HEK293 (cell line): ENCODE measurements at regions not wholly inside any gene's neighbourhood (a gene's known extent, or its start where the extent isn't known, plus 50 kb on each side); places are given as distances from the start of the nearest gene placed in this dataset.

ENCODE experiments used
- CTCF ChIA-PET: fragments of 350-600 bp; formaldehyde crosslinking; extraction: SDS; loops from one replicate; lab custom pipeline; 2021; ENCODE audit warnings: antibody characterized with exemption; lab: Yijun Ruan, JAX
- POLR2A ChIA-PET: fragments of 300-600 bp; formaldehyde crosslinking; extraction: SDS; loops from one replicate; lab custom pipeline; 2020; ENCODE audit warnings: antibody characterized with exemption, inconsistent platforms; lab: Yijun Ruan, JAX
- H3K27ac ChIP-seq: fragments of 200-500 bp; sonication (Bioruptor generic); 2 replicates; pipeline ENCODE4 v1.5.1; 2014; ENCODE audit warnings: low read depth, low read length, control low read depth, inconsistent platforms; ENCODE audit errors: extremely low read depth
- H3K36me3 ChIP-seq, 2 experiments: fragments of 200-500 bp in 1 of 2; sonication (Bioruptor generic) in 1 of 2; 1 replicate in 1 of 2; 2 replicates in 1 of 2; pipeline ENCODE4 v1.5.1; 2014 to 2017; ENCODE audit warnings: inconsistent platforms in 2 of 2, low read length in 2 of 2; ENCODE audit not compliant: control insufficient read depth in 2 of 2, insufficient read depth in 1 of 2
- H3K4me1 ChIP-seq: fragments of 200-500 bp; sonication (Bioruptor generic); 2 replicates; pipeline ENCODE4 v1.5.1; 2014; ENCODE audit warnings: mild to moderate bottlenecking, low read length, inconsistent platforms; ENCODE audit not compliant: control insufficient read depth, insufficient read depth
- H3K4me3 ChIP-seq: 2 replicates; pipeline ENCODE4 v1.5.1; 2011; ENCODE audit warnings: low read depth, mild to moderate bottlenecking, control low read depth, low read length, moderate library complexity
- H3K9me3 ChIP-seq: fragments of 200-500 bp; sonication (Bioruptor generic); 2 replicates; pipeline ENCODE4 v1.5.1; 2014; ENCODE audit warnings: low read depth, low read length, inconsistent platforms; ENCODE audit not compliant: control insufficient read depth, insufficient read depth
- BCL11B ChIP-seq: fragments of 450-650 bp; formaldehyde crosslinking; IDR thresholded peaks from 2 replicates; pipeline ENCODE4 v1.5.1; 2016; ENCODE audit warnings: low read depth, missing biosample characterization, missing genetic modification characterization
- PRDM1 ChIP-seq: fragments of 450-650 bp; formaldehyde crosslinking; IDR thresholded peaks from 2 replicates; pipeline ENCODE4; 2016; ENCODE audit warnings: missing biosample characterization, missing genetic modification characterization
- SCRT1 ChIP-seq: fragments of 450-650 bp; formaldehyde crosslinking; IDR thresholded peaks from 2 replicates; pipeline ENCODE4 v1.5.1; 2016; ENCODE audit warnings: missing biosample characterization, missing genetic modification characterization, borderline replicate concordance
- SETDB1 ChIP-seq: IDR thresholded peaks from one replicate; pipeline ENCODE4 v1.6.1; 2017; ENCODE audit warnings: mild to moderate bottlenecking, low read length, moderate library complexity, mixed read lengths; ENCODE audit not compliant: insufficient read length
- SP3 ChIP-seq: fragments of 450-650 bp; formaldehyde crosslinking; IDR thresholded peaks from 2 replicates; pipeline ENCODE4 v1.5.1; 2016; ENCODE audit warnings: missing biosample characterization, missing genetic modification characterization
- SP7 ChIP-seq: fragments of 450-650 bp; formaldehyde crosslinking; IDR thresholded peaks from 2 replicates; pipeline ENCODE4 v1.5.1; 2016; ENCODE audit warnings: missing biosample characterization, missing genetic modification characterization
- WT1 ChIP-seq: fragments of 450-650 bp; formaldehyde crosslinking; IDR thresholded peaks from 2 replicates; pipeline ENCODE4 v1.5.1; 2016; ENCODE audit warnings: missing biosample characterization, missing genetic modification characterization
- ZNF121 ChIP-seq: fragments of 450-650 bp; formaldehyde crosslinking; IDR thresholded peaks from 2 replicates; pipeline ENCODE4 v1.5.1; 2016; ENCODE audit warnings: missing biosample characterization, missing genetic modification characterization
- ZNF19 ChIP-seq: fragments of 450-650 bp; formaldehyde crosslinking; IDR thresholded peaks from 2 replicates; pipeline ENCODE4; 2016; ENCODE audit warnings: missing biosample characterization, missing genetic modification characterization, low read depth
- ZNF239 ChIP-seq: fragments of 450-650 bp; formaldehyde crosslinking; IDR thresholded peaks from 2 replicates; pipeline ENCODE4 v1.5.1; 2016; ENCODE audit warnings: missing biosample characterization, missing genetic modification characterization
- ZNF24 ChIP-seq: fragments of 450-650 bp; formaldehyde crosslinking; IDR thresholded peaks from 2 replicates; pipeline ENCODE4 v1.5.1; 2016; ENCODE audit warnings: missing biosample characterization, missing genetic modification characterization
- ZNF292 ChIP-seq: fragments of 450-650 bp; formaldehyde crosslinking; IDR thresholded peaks from 2 replicates; pipeline ENCODE4 v1.5.1; 2016; ENCODE audit warnings: low read depth, missing biosample characterization, missing genetic modification characterization, borderline replicate concordance
- ZNF571 ChIP-seq: fragments of 450-650 bp; formaldehyde crosslinking; IDR thresholded peaks from 2 replicates; pipeline ENCODE4 v1.5.0; 2017; ENCODE audit warnings: missing biosample characterization, missing genetic modification characterization
- ZSCAN18 ChIP-seq: fragments of 450-650 bp; formaldehyde crosslinking; IDR thresholded peaks from 2 replicates; pipeline ENCODE4 v1.5.1; 2016; ENCODE audit warnings: missing biosample characterization, missing genetic modification characterization
- ZSCAN23 ChIP-seq: fragments of 450-650 bp; formaldehyde crosslinking; IDR thresholded peaks from 2 replicates; pipeline ENCODE4 v1.5.1; 2016; ENCODE audit warnings: missing biosample characterization, missing genetic modification characterization
- ZSCAN4 ChIP-seq: fragments of 450-650 bp; formaldehyde crosslinking; IDR thresholded peaks from 2 replicates; pipeline ENCODE4 v1.5.1; 2017; ENCODE audit warnings: missing biosample characterization, missing genetic modification characterization
- TF ChIP-seq, protein P1 (sequence below): fragments of 450-650 bp; formaldehyde crosslinking; IDR thresholded peaks from 2 replicates; pipeline ENCODE4 v1.5.1; 2016; ENCODE audit warnings: missing biosample characterization, missing genetic modification characterization
- TF ChIP-seq, protein P2 (sequence below): fragments of 450-650 bp; IDR thresholded peaks from 2 replicates; pipeline ENCODE4 v1.5.1; 2018; ENCODE audit warnings: missing biosample characterization, missing genetic modification characterization
- TF ChIP-seq, protein P3 (sequence below): fragments of 450-650 bp; formaldehyde crosslinking; conservative IDR thresholded peaks from 2 replicates; pipeline ENCODE4 v1.5.1; 2016; ENCODE audit warnings: low read depth, missing biosample characterization, missing genetic modification characterization

- POLR2A ChIA-PET: no interaction called here
- TF ChIP-seq WT1 (tag by site-specific recombination) (no peak), PRDM1 (tag by site-specific recombination) (no peak), SCRT1 (tag by site-specific recombination) (no peak), SP7 (tag by site-specific recombination) (no peak), ZSCAN4 (tag by site-specific recombination) (no peak), ZNF19 (no peak), ZNF239 (tag by site-specific recombination) (no peak), ZNF292 (no peak), ZSCAN18 (no peak), ZNF24 (no peak), SETDB1 (no peak), ZSCAN23 (tag by site-specific recombination) (no peak)
- TF ChIP-seq, protein P1, sequence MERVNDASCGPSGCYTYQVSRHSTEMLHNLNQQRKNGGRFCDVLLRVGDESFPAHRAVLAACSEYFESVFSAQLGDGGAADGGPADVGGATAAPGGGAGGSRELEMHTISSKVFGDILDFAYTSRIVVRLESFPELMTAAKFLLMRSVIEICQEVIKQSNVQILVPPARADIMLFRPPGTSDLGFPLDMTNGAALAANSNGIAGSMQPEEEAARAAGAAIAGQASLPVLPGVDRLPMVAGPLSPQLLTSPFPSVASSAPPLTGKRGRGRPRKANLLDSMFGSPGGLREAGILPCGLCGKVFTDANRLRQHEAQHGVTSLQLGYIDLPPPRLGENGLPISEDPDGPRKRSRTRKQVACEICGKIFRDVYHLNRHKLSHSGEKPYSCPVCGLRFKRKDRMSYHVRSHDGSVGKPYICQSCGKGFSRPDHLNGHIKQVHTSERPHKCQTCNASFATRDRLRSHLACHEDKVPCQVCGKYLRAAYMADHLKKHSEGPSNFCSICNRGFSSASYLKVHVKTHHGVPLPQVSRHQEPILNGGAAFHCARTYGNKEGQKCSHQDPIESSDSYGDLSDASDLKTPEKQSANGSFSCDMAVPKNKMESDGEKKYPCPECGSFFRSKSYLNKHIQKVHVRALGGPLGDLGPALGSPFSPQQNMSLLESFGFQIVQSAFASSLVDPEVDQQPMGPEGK (tag by site-specific recombination): no peak
- TF ChIP-seq, all 188 proteins: peak for 0
Measured at GRCh38 chr4:62523256-62523655, 1323.1 kb downstream of the ADGRL3 start.

DNA sequence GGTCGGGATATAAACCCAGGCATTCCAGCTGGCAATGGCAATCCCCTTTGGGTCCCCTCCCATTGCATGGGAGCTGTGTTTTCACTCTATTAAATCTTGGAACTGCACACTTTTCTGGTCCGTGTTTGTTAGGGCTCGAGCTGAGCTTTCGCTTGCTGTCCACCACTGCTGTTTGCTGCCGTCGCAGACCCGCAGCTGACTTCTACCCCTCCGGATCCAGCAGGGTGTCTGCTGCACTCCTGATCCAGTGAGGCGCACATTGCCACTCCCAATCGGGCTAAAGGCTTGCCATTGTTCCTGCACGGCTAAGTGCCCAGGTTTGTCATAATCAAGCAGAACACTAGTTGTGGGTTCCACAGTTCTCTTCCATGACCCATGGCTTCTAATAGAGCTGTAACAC, 1322.1 kb downstream of the ADGRL3 start:
- Histone ChIP-seq H3K27ac (no peak overlapping the region), H3K4me3 (no peak overlapping the region), H3K36me3 (no peaks in the 10 kb centered on the region), H3K9me3 (no peaks in the 10 kb centered on the region), H3K4me1 (no peaks in the 10 kb centered on the region)
- TF ChIP-seq ZNF121 (tag by site-specific recombination): no peak
- POLR2A ChIA-PET: no interaction called here
- CTCF ChIA-PET: no interaction called here

More at GRCh38 chr4:62523256-62523655, 1323.1 kb downstream of the ADGRL3 start:
- no peak overlapping the region for H3K4me3 ChIP-seq
- H3K9me3 ChIP-seq: no peaks in the 10 kb centered on the region
- no peaks in the 10 kb centered on the region for H3K36me3 ChIP-seq
- no peaks in the 10 kb centered on the region for H3K4me1 ChIP-seq
- CTCF ChIA-PET: no interaction called here
- no peak overlapping the region for H3K27ac ChIP-seq

- Histone ChIP-seq H3K9me3 (no peaks in the 10 kb centered on the region), H3K27ac (no peak overlapping the region), H3K4me3 (no peak overlapping the region), H3K36me3 (no peaks in the 10 kb centered on the region), H3K4me1 (no peaks in the 10 kb centered on the region)
- TF ChIP-seq ZNF571 (no peak), ZSCAN4 (tag by site-specific recombination) (no peak), SP3 (no peak), BCL11B (tag by site-specific recombination) (no peak)
- TF ChIP-seq, protein P2, sequence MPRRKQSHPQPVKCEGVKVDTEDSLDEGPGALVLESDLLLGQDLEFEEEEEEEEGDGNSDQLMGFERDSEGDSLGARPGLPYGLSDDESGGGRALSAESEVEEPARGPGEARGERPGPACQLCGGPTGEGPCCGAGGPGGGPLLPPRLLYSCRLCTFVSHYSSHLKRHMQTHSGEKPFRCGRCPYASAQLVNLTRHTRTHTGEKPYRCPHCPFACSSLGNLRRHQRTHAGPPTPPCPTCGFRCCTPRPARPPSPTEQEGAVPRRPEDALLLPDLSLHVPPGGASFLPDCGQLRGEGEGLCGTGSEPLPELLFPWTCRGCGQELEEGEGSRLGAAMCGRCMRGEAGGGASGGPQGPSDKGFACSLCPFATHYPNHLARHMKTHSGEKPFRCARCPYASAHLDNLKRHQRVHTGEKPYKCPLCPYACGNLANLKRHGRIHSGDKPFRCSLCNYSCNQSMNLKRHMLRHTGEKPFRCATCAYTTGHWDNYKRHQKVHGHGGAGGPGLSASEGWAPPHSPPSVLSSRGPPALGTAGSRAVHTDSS (tag by site-specific recombination): no peak
- TF ChIP-seq, protein P3, sequence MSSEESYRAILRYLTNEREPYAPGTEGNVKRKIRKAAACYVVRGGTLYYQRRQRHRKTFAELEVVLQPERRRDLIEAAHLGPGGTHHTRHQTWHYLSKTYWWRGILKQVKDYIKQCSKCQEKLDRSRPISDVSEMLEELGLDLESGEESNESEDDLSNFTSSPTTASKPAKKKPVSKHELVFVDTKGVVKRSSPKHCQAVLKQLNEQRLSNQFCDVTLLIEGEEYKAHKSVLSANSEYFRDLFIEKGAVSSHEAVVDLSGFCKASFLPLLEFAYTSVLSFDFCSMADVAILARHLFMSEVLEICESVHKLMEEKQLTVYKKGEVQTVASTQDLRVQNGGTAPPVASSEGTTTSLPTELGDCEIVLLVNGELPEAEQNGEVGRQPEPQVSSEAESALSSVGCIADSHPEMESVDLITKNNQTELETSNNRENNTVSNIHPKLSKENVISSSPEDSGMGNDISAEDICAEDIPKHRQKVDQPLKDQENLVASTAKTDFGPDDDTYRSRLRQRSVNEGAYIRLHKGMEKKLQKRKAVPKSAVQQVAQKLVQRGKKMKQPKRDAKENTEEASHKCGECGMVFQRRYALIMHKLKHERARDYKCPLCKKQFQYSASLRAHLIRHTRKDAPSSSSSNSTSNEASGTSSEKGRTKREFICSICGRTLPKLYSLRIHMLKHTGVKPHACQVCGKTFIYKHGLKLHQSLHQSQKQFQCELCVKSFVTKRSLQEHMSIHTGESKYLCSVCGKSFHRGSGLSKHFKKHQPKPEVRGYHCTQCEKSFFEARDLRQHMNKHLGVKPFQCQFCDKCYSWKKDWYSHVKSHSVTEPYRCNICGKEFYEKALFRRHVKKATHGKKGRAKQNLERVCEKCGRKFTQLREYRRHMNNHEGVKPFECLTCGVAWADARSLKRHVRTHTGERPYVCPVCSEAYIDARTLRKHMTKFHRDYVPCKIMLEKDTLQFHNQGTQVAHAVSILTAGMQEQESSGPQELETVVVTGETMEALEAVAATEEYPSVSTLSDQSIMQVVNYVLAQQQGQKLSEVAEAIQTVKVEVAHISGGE (tag by site-specific recombination): no peak
- CTCF ChIA-PET: no interaction called here
- POLR2A ChIA-PET: no interaction called here
Measured at GRCh38 chr4:62517716-62518115, 1317.6 kb downstream of the ADGRL3 start.
